ENCODE measurements at regions not wholly inside any gene's neighbourhood (a gene's known extent, or its start where the extent isn't known, plus 50 kb on each side); places are given as distances from the start of the nearest gene placed in this dataset.

DNA sequence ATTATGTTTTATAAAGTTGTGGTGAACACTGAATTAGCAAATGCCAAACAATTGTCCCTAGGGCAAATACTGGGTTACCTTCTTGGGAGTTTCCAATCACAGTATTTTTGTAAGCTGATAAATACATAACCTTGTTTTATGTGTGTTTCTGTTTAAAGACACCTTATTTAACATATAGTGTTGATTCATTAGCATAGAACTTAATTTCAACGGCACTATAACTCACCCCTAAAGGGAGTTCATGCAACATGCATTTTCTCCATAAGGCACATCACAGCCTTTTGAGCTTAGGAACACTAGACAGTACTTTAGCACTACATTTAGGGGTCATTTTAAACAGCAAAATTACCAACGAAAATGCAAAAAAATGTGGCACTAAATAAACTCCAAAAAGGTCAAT lies 74.2 kb upstream of the TYRP1 start:
- DNase-seq: no peak

GRCh38 chr9:12625844-12626243 lies 67.3 kb upstream of the TYRP1 start:
- no peak for DNase-seq

GRCh38 chr9:12627096-12627495 lies 66.1 kb upstream of the TYRP1 start:
- DNase-seq: no peak

GRCh38 chr9:12628546-12628945 lies 64.6 kb upstream of the TYRP1 start:
- no peak for DNase-seq

DNA sequence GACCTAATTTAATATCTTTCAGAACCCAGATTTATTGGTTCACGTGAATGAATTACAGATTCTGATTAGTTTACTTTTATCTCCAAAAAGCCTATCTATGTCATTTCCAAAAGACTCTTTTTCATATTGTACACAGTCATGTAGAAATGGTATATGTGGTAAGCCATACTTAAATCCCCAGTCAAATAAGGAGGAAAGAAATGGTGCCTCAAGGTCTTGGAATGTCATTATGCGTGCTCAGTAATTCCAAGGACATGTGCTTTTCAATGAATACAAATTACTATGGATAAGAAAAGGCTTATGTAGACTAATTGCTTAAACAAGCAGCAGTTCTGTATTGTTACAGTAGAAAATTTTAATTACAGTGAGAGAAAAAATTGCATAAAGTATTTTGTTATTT lies 64.1 kb upstream of the TYRP1 start:
- DNase-seq: no peak

DNA sequence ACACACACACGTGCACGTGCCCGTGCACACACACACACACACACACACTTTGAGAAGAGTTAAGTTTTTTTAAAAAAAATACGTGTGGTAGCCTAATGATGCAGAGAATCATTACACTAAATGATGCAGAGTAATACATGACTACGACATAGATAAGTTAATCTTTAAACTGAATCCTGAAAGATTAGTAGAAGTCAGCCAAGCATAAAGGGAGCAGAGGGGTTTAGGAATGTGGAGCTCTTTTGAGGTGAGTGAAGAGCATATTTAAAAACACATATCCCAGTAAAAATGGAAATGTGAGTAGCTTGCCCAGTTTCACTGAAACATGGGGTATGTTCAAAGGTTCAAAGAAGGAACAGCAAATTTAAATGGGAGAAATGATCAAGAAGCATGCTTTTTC lies 61.3 kb upstream of the TYRP1 start:
- no peak for DNase-seq

DNA sequence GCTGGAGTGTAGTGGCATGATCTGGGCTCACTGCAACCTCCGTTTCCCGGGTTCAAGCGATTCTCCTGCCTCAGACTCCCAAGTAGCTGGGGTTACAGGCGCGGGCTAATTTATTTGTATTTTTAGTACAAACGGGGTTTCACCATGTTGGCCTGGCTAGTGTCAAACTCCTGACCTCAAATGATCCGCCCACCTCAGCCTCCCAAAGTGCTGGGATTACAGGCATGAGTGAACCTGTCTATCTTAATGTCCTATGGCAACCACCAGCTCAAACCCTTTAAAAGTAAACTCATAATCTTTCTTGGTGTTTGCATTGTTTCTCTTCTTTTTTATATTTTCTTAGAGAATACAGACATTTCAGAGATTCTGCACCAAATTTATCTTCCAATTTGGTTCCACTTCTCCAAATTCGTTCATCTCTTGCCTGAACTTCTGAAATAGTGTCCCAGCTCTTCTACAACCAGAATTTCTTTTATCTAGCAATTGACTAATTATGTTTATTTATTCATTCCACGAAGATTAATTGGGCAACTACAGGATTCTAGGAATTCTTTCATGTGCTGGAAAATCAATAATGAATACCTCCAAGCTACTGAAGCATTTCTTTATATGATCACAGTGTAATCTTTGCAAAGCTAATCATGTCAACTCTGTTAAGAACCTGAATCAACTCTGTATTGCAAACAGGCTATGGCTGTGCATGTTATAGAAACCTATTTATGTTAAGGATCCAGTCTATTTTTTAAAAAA lies 60.0 kb upstream of the TYRP1 start:
- DNase-seq: no peak

DNA sequence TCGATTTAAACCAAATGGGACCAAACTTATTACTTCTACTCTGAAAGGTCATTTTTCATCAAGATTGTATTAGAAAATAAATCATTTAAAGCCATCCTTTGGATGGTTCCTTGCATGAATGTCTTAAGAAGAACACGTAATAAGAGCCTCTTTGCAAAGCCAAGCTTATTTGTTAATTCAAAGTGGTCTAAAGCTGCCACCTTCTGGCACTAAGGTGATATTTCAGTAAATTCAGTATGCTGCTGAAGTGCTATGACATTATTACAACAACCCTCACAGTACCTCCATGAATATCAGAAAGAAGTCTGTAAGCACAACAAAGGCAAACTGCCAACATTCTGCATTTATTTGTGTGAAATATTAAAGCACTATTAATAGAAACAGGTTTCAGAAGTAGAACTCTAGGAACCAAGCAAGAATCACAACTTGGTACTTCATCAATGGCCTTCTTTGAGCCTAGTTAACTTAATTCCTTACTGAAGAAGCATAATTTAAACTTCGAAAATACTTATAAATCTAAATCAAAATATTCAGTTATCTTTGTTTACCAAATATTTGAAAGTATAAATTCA lies 53.1 kb upstream of the TYRP1 start:
- DNase-seq: peak; percentile 4

DNA sequence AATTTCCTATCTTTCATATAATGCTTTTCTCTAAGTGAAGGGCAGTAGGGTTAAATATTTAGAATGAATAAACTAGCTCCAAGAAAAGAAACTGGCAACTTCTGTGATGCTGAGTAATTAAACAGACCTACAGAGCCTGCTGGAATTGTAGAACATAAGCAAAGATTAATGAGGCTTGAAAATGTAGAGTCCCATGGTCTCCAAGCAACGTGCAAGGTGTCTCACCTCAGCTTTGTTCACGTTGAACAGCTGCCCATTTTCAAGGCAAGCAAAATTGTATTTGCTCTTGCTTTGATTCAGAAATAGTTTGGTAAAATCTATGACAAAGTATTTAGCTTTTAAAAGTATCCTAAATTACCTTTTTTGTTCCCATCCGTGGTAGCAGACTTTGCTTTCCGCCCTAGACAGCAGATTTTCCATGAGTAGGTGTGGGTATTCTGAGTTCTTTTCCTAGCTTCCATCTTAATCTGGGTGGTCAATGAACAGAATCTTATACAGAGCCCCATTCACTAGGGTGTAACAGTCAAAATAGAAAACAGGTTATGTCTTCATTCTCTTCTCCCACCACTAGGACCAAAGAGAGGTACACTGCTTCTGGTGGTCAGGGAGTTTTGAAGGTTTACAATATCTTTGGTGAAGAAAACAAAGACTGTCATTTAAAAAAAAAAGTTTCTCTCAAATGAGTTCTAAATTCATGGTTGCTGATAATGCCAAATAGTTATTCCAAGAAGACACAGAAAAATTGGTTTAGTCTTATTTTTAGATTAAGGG lies 52.1 kb upstream of the TYRP1 start:
- peak; percentile 32 for DNase-seq
